ENCODE measurements at regions not wholly inside any gene's neighbourhood (a gene's known extent, or its start where the extent isn't known, plus 50 kb on each side); places are given as distances from the start of the nearest gene placed in this dataset.

DNA sequence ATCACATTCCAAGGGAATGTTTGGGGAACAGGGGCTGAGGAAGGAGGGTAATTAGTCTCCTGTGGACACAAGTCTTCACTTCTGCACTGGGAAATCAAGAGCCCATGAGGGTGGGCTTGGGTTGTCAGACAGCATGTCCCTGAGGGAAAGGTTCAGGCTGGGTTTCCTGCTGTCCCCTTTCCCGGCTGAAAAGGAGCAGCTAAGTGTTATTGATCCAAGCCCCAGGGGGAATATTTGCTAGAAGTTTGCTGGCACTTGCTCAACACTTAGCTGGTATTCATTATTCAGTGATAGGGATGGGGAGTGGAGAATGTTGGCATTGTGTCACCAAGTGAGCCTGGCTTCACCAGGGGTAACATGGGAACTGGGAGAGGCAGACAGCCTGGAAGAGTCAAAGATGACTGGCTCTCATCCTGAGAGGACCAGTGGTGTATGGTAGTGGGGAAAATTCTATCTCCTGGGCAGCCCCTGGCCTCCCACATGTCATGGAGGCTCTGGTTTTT is 344.4 kb upstream of the PODXL start:
- TF ChIP-seq, protein P1, sequence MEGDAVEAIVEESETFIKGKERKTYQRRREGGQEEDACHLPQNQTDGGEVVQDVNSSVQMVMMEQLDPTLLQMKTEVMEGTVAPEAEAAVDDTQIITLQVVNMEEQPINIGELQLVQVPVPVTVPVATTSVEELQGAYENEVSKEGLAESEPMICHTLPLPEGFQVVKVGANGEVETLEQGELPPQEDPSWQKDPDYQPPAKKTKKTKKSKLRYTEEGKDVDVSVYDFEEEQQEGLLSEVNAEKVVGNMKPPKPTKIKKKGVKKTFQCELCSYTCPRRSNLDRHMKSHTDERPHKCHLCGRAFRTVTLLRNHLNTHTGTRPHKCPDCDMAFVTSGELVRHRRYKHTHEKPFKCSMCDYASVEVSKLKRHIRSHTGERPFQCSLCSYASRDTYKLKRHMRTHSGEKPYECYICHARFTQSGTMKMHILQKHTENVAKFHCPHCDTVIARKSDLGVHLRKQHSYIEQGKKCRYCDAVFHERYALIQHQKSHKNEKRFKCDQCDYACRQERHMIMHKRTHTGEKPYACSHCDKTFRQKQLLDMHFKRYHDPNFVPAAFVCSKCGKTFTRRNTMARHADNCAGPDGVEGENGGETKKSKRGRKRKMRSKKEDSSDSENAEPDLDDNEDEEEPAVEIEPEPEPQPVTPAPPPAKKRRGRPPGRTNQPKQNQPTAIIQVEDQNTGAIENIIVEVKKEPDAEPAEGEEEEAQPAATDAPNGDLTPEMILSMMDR (IDR thresholded peaks at IDR 0.05; ENCODE audit: low read length), result no peak
- no peak for TF ChIP-seq EZH2 (IDR thresholded peaks at IDR 0.05; ENCODE audit: borderline replicate concordance, low read length)
